ENCODE measurements at regions not wholly inside any gene's neighbourhood (a gene's known extent, or its start where the extent isn't known, plus 50 kb on each side); places are given as distances from the start of the nearest gene placed in this dataset.

DNA sequence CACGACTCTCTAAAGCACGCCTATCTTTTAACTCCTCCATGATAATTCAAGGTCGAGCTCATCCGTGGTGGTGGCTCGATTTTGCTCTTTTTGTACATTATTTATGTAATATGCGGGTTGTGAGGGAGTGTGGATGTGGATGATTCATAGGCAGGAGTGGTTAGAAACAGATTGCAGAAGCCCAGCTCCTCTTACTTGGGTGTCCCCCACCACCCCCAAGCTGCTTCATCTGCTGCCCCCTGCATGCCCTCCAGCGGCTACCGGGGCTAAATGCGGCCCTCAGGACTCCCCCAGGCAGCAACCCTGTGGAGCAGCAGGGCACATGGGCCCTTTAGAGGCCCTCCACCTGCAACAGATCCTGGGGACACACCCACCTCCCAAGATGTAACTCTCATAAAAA lies 111.5 kb upstream of the SELENOK start:
- no peak overlapping the region for H3K4me3 ChIP-seq (ENCODE audit: low read depth, low read length)
- no peak overlapping the region for H3K27ac ChIP-seq
- TF ChIP-seq CTCF (IDR thresholded peaks at IDR 0.05; ENCODE audit: low read depth, low read length), result no peak
- no peaks in the 10 kb centered on the region for H3K9me3 ChIP-seq (ENCODE audit: severe bottlenecking)
- H3K36me3 ChIP-seq, result no peaks in the 10 kb centered on the region
- DNase-seq, result no peak
- no peaks in the 10 kb centered on the region for H3K27me3 ChIP-seq (ENCODE audit: insufficient read depth, low read depth, severe bottlenecking)

GRCh38 chr3:53999725-54000124 lies 108.1 kb upstream of the SELENOK start:
- no peak for DNase-seq
- Histone ChIP-seq H3K9me3 (ENCODE audit: severe bottlenecking) (no peaks in the 10 kb centered on the region), H3K4me3 (ENCODE audit: low read depth, low read length) (no peak overlapping the region), H3K27me3 (ENCODE audit: insufficient read depth, low read depth, severe bottlenecking) (no peaks in the 10 kb centered on the region), H3K36me3 (no peaks in the 10 kb centered on the region), H3K27ac (no peak overlapping the region)
- TF ChIP-seq CTCF (IDR thresholded peaks at IDR 0.05; ENCODE audit: low read depth, low read length), result no peak

- H3K36me3 ChIP-seq, result no peaks in the 10 kb centered on the region
- DNase-seq, result no peak
- no peak for TF ChIP-seq CTCF (IDR thresholded peaks at IDR 0.05; ENCODE audit: low read depth, low read length)
- H3K27me3 ChIP-seq (ENCODE audit: insufficient read depth, low read depth, severe bottlenecking), result no peaks in the 10 kb centered on the region
- H3K4me3 ChIP-seq (ENCODE audit: low read depth, low read length), result no peak overlapping the region
- H3K27ac ChIP-seq, result no peak overlapping the region
- H3K9me3 ChIP-seq (ENCODE audit: severe bottlenecking), result no peaks in the 10 kb centered on the region
These were observed 107.3 kb upstream of the SELENOK start for GRCh38 chr3:53998980-53999379.

- Histone ChIP-seq H3K9me3 (ENCODE audit: severe bottlenecking) (no peaks in the 10 kb centered on the region), H3K27ac (no peak overlapping the region), H3K4me3 (ENCODE audit: low read depth, low read length) (no peak overlapping the region), H3K36me3 (no peaks in the 10 kb centered on the region), H3K27me3 (ENCODE audit: insufficient read depth, low read depth, severe bottlenecking) (no peaks in the 10 kb centered on the region)
- DNase-seq, result no peak
- no peak for TF ChIP-seq CTCF (IDR thresholded peaks at IDR 0.05; ENCODE audit: low read depth, low read length)
These were observed 105.8 kb upstream of the SELENOK start for GRCh38 chr3:53997476-53997875.

DNA sequence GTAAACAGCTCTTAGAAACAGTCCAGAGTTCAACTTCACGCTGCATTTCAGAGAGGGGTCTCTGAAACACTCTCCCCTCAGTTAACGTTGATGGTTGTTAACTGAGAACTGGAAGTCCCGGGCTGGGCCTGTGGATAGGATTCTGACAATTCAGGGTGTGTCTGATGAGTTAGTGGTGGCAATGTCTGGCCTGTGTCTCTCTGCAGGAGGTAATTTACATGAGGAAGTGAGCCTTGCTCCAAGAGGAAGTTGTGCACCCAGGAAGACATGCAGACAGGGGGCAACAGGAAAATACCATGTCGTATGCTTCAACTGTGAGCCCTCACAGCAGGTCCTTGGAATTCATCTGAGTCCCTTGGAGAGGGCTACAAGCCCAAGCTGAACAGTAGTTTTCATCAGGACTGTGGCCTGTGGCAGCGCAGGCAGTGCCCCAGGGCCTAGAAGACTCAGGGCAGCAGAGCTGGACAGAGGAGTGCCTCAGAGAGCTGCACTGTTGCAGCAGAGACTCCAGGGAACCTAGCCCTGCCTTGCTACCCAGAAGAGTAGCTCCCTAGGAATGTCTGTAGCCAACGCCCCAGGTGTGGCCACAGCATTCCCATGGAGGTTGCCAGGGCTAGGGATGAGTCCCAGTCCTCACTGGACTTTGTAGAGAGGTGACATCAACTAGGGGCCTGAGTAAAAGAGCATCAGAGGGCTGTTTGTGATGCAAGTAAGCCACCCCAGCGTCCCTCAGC lies 104.6 kb upstream of the SELENOK start:
- no peak overlapping the region for H3K4me3 ChIP-seq (ENCODE audit: low read depth, low read length)
- no peak overlapping the region for H3K27ac ChIP-seq
- TF ChIP-seq CTCF (IDR thresholded peaks at IDR 0.05; ENCODE audit: low read depth, low read length), result no peak
- H3K36me3 ChIP-seq, result no peaks in the 10 kb centered on the region
- no peaks in the 10 kb centered on the region for H3K27me3 ChIP-seq (ENCODE audit: insufficient read depth, low read depth, severe bottlenecking)
- DNase-seq, result no peak
- no peaks in the 10 kb centered on the region for H3K9me3 ChIP-seq (ENCODE audit: severe bottlenecking)
